T-helper 17 cell (primary cell): ENCODE measurements at regions not wholly inside any gene's neighbourhood (a gene's known extent, or its start where the extent isn't known, plus 50 kb on each side); places are given as distances from the start of the nearest gene placed in this dataset.

Experiments
- ATAC-seq: fragments of 150-1000 bp; cut with Tn5 transposase; 2 replicates; pipeline ENCODE4 v1.10.0; 2021; ENCODE audit warnings: mild to moderate bottlenecking, moderate library complexity
- DNase-seq, 3 donors: peaks; one replicate each; pipeline versions ENCODE4 v3.0.0 to v3.0.0-alpha.2; 2020 to 2021
- H3K9me3 ChIP-seq: one replicate; pipeline ENCODE4 v1.7.0; 2013; ENCODE audit warnings: low read length, mild to moderate bottlenecking; ENCODE audit not compliant: control insufficient read depth, poor library complexity, severe bottlenecking
- H3K27ac Mint-ChIP-seq: one replicate; pipeline ENCODE4 v1.8.0; 2022; ENCODE audit warnings: mild to moderate bottlenecking, moderate library complexity, mixed read lengths
- H3K27me3 Mint-ChIP-seq: one replicate; pipeline ENCODE4 v1.8.0; 2022; ENCODE audit warnings: mixed read lengths
- H3K36me3 Mint-ChIP-seq: one replicate; pipeline ENCODE4 v1.8.0; 2022; ENCODE audit warnings: low read depth, mixed read lengths
- H3K4me1 Mint-ChIP-seq: one replicate; pipeline ENCODE4 v1.8.0; 2022; ENCODE audit warnings: mild to moderate bottlenecking, mixed read lengths
- H3K4me3 Mint-ChIP-seq: one replicate; pipeline ENCODE4 v1.8.0; 2022; ENCODE audit warnings: mild to moderate bottlenecking, moderate library complexity, mixed read lengths

GRCh38 chr13:67318398-67318797 is 88.3 kb upstream of the PCDH9 start:
- no peak for DNase-seq
- Mint-ChIP-seq H3K4me1 (no peaks in the 10 kb centered on the region), H3K4me3 (no peak overlapping the region)

GRCh38 chr13:67314405-67314804 is 84.3 kb upstream of the PCDH9 start:
- H3K36me3 Mint-ChIP-seq: no peaks in the 10 kb centered on the region
- H3K4me3 Mint-ChIP-seq: no peak overlapping the region
- H3K27me3 Mint-ChIP-seq: no peaks in the 10 kb centered on the region
- no peak overlapping the region for H3K27ac Mint-ChIP-seq
- ATAC-seq (no peak), DNase-seq (no peak)
- H3K9me3 ChIP-seq: no peaks in the 10 kb centered on the region
- H3K4me1 Mint-ChIP-seq: no peaks in the 10 kb centered on the region

More at GRCh38 chr13:67318398-67318797, 88.3 kb upstream of the PCDH9 start:
- Mint-ChIP-seq H3K36me3 (no peaks in the 10 kb centered on the region), H3K27ac (no peak overlapping the region), H3K27me3 (no peaks in the 10 kb centered on the region)
- no peaks in the 10 kb centered on the region for H3K9me3 ChIP-seq
- no peak for ATAC-seq

GRCh38 chr13:67308004-67308772 is 78.1 kb upstream of the PCDH9 start:
- no peak overlapping the region for H3K4me3 Mint-ChIP-seq
- no peaks in the 10 kb centered on the region for H3K4me1 Mint-ChIP-seq
- H3K27me3 Mint-ChIP-seq: no peaks in the 10 kb centered on the region
- no peaks in the 10 kb centered on the region for H3K9me3 ChIP-seq
- ATAC-seq: no peak
- no peaks in the 10 kb centered on the region for H3K36me3 Mint-ChIP-seq
- H3K27ac Mint-ChIP-seq: no peak overlapping the region
- DNase-seq: no peak

- no peaks in the 10 kb centered on the region for H3K9me3 ChIP-seq
- H3K4me1 Mint-ChIP-seq: no peaks in the 10 kb centered on the region
- H3K36me3 Mint-ChIP-seq: no peaks in the 10 kb centered on the region
- no peak overlapping the region for H3K4me3 Mint-ChIP-seq
- ATAC-seq: no peak
- no peaks in the 10 kb centered on the region for H3K27me3 Mint-ChIP-seq
- H3K27ac Mint-ChIP-seq: no peak overlapping the region
- DNase-seq: no peak
Measured at GRCh38 chr13:67306742-67307141, 76.6 kb upstream of the PCDH9 start.

GRCh38 chr13:67303661-67304333 is 73.7 kb upstream of the PCDH9 start:
- Mint-ChIP-seq H3K27me3 (no peaks in the 10 kb centered on the region), H3K27ac (no peak overlapping the region), H3K36me3 (no peaks in the 10 kb centered on the region), H3K4me3 (no peak overlapping the region), H3K4me1 (no peaks in the 10 kb centered on the region)
- no peaks in the 10 kb centered on the region for H3K9me3 ChIP-seq
- no peak for DNase-seq
- no peak for ATAC-seq

- H3K27me3 Mint-ChIP-seq: no peaks in the 10 kb centered on the region
- DNase-seq: no peak
- H3K36me3 Mint-ChIP-seq: no peaks in the 10 kb centered on the region
- no peaks in the 10 kb centered on the region for H3K9me3 ChIP-seq
- no peak overlapping the region for H3K27ac Mint-ChIP-seq
- no peak for ATAC-seq
- H3K4me1 Mint-ChIP-seq: no peaks in the 10 kb centered on the region
- no peak overlapping the region for H3K4me3 Mint-ChIP-seq
Measured at GRCh38 chr13:67299751-67300150, 69.6 kb upstream of the PCDH9 start.

GRCh38 chr13:67299072-67299635 is 69.0 kb upstream of the PCDH9 start:
- no peak for DNase-seq
- Mint-ChIP-seq H3K27ac (no peak overlapping the region), H3K36me3 (no peaks in the 10 kb centered on the region), H3K27me3 (no peaks in the 10 kb centered on the region), H3K4me3 (no peak overlapping the region), H3K4me1 (no peaks in the 10 kb centered on the region)
- ATAC-seq: no peak
- no peaks in the 10 kb centered on the region for H3K9me3 ChIP-seq

- Mint-ChIP-seq H3K4me3 (no peak overlapping the region), H3K36me3 (no peaks in the 10 kb centered on the region), H3K27ac (no peak overlapping the region), H3K27me3 (no peaks in the 10 kb centered on the region), H3K4me1 (no peaks in the 10 kb centered on the region)
- DNase-seq (no peak), ATAC-seq (no peak)
- H3K9me3 ChIP-seq: no peaks in the 10 kb centered on the region
Measured at GRCh38 chr13:67298297-67298696, 68.2 kb upstream of the PCDH9 start.

- no peak overlapping the region for H3K27ac Mint-ChIP-seq
- H3K27me3 Mint-ChIP-seq: no peaks in the 10 kb centered on the region
- H3K9me3 ChIP-seq: no peaks in the 10 kb centered on the region
- no peak for ATAC-seq
- DNase-seq: no peak
- H3K36me3 Mint-ChIP-seq: no peaks in the 10 kb centered on the region
- H3K4me1 Mint-ChIP-seq: no peaks in the 10 kb centered on the region
- H3K4me3 Mint-ChIP-seq: no peak overlapping the region
Measured at GRCh38 chr13:67296511-67296910, 66.4 kb upstream of the PCDH9 start.

- H3K4me1 Mint-ChIP-seq: no peaks in the 10 kb centered on the region
- H3K27me3 Mint-ChIP-seq: no peaks in the 10 kb centered on the region
- H3K9me3 ChIP-seq: no peaks in the 10 kb centered on the region
- ATAC-seq (no peak), DNase-seq (no peak)
- H3K4me3 Mint-ChIP-seq: no peak overlapping the region
- no peaks in the 10 kb centered on the region for H3K36me3 Mint-ChIP-seq
- no peak overlapping the region for H3K27ac Mint-ChIP-seq
Measured at GRCh38 chr13:67292886-67293285, 62.8 kb upstream of the PCDH9 start.

GRCh38 chr13:67285611-67286010 is 55.5 kb upstream of the PCDH9 start:
- no peak for DNase-seq
- H3K4me1 Mint-ChIP-seq: no peaks in the 10 kb centered on the region
- no peak for ATAC-seq

GRCh38 chr13:67283637-67284036 is 53.5 kb upstream of the PCDH9 start:
- ATAC-seq (no peak), DNase-seq (no peak)
- Mint-ChIP-seq H3K27me3 (no peaks in the 10 kb centered on the region), H3K4me3 (no peak overlapping the region), H3K4me1 (no peaks in the 10 kb centered on the region), H3K36me3 (no peaks in the 10 kb centered on the region), H3K27ac (no peak overlapping the region)
- no peaks in the 10 kb centered on the region for H3K9me3 ChIP-seq

More at GRCh38 chr13:67285611-67286010, 55.5 kb upstream of the PCDH9 start:
- no peaks in the 10 kb centered on the region for H3K27me3 Mint-ChIP-seq
- H3K36me3 Mint-ChIP-seq: no peaks in the 10 kb centered on the region
- no peak overlapping the region for H3K4me3 Mint-ChIP-seq
- H3K27ac Mint-ChIP-seq: no peak overlapping the region
- no peaks in the 10 kb centered on the region for H3K9me3 ChIP-seq

- Mint-ChIP-seq H3K4me3 (no peak overlapping the region), H3K27me3 (no peaks in the 10 kb centered on the region), H3K4me1 (no peaks in the 10 kb centered on the region), H3K27ac (no peak overlapping the region), H3K36me3 (no peaks in the 10 kb centered on the region)
- ATAC-seq (no peak), DNase-seq (no peak)
- H3K9me3 ChIP-seq: no peaks in the 10 kb centered on the region
Measured at GRCh38 chr13:67281466-67281865, 51.3 kb upstream of the PCDH9 start.
